K562 (cell line): ENCODE measurements at regions not wholly inside any gene's neighbourhood (a gene's known extent, or its start where the extent isn't known, plus 50 kb on each side); places are given as distances from the start of the nearest gene placed in this dataset.

Experiments
- ATAC-seq: fragments of 200-7000 bp; cut with Tn5 transposase; 3 replicates; pipeline ENCODE4 v1.9.1; 2020; ENCODE audit warnings: moderate library complexity
- BruUV-seq: library from RNA; stranded (reverse); fragments of 400-500 nt; replicated peaks from 2 replicates; lab custom pipeline; 2021; lab: Mats Ljungman, UMichigan
- CTCF ChIA-PET: fragments of 300-600 bp; formaldehyde crosslinking; extraction: SDS; loops from one replicate; lab custom pipeline; 2021; ENCODE audit warnings: low intra/inter-chr PET ratio; lab: Yijun Ruan, JAX
- POLR2A ChIA-PET: fragments of 300-600, 350-650 bp; sonication (Branson Sonifier 250); formaldehyde crosslinking; extraction: SDS; loops from one replicate; lab custom pipeline; 2021; ENCODE audit warnings: antibody characterized with exemption, inconsistent platforms; lab: Yijun Ruan, JAX
- DNase-seq, 4 experiments: peaks; one replicate each; pipeline versions ENCODE4 v3.0.0 to v3.0.0-alpha.2; 2011 to 2018; ENCODE audit warnings: low spot score in 3 of 4, mixed read lengths in 3 of 4; ENCODE audit errors: extremely low read depth in 1 of 4
- FAIRE-seq: peaks from 2 replicates; lab custom pipeline; 2011; peaks lifted over from hg19 to GRCh38; lab: Jason Lieb, UNC
- H2AFZ ChIP-seq: 2 replicates; pipeline ENCODE4 v1.6.0; 2011; ENCODE audit warnings: low read depth, low read length, control low read depth, inconsistent platforms
- H3K27ac ChIP-seq: fragments of 200-600 bp; 3 replicates; pipeline ENCODE4 v1.8.0; 2011; ENCODE audit warnings: low read depth, mild to moderate bottlenecking, control low read depth, inconsistent platforms, low read length, moderate library complexity, mixed read lengths; ENCODE audit errors: extremely low read depth
- H3K27me3 ChIP-seq, 2 experiments: fragments of 300-600 bp in 1 of 2; 2 replicates in 1 of 2; 3 replicates in 1 of 2; pipeline versions ENCODE4 v1.6.0 to v1.8.0; 2011; ENCODE audit warnings: inconsistent platforms in 2 of 2, low read length in 2 of 2, mild to moderate bottlenecking in 1 of 2, mixed read lengths in 1 of 2, moderate library complexity in 1 of 2; ENCODE audit not compliant: control insufficient read depth in 2 of 2, insufficient read depth in 2 of 2
- H3K36me3 ChIP-seq: fragments of 300-600 bp; 3 replicates; pipeline ENCODE4 v1.8.0; 2011; ENCODE audit warnings: mild to moderate bottlenecking, low read length, inconsistent platforms; ENCODE audit not compliant: control insufficient read depth, insufficient read depth
- H3K4me1 ChIP-seq, 2 experiments: fragments of 200-600 bp in 1 of 2; replicated peaks in 1 of 2; 2 replicates in 1 of 2; 3 replicates in 1 of 2; pipeline versions ENCODE4 v1.5.1 to v1.8.0; 2011; ENCODE audit warnings: inconsistent platforms in 2 of 2, low read length in 2 of 2, mild to moderate bottlenecking in 1 of 2, mixed read lengths in 1 of 2, moderate library complexity in 1 of 2; ENCODE audit not compliant: control insufficient read depth in 2 of 2, insufficient read depth in 2 of 2
- H3K4me2 ChIP-seq: 2 replicates; pipeline ENCODE4 v1.6.1; 2011; ENCODE audit warnings: low read length, control low read depth, inconsistent platforms, mixed read lengths; ENCODE audit not compliant: insufficient read depth
- H3K4me3 ChIP-seq: fragments of 200-600 bp; sonication (generic), shearing (Covaris generic); 2 replicates; pipeline ENCODE4 v1.5.1; 2016; ENCODE audit warnings: control low read depth, inconsistent platforms
- H3K79me2 ChIP-seq: fragments of 200-600 bp; 3 replicates; pipeline ENCODE4 v1.8.0; 2011; ENCODE audit warnings: low read length, inconsistent platforms; ENCODE audit not compliant: control insufficient read depth, insufficient read depth
- H3K9ac ChIP-seq, 2 experiments: 2 replicates each; pipeline versions ENCODE4 v1.6.0 to v1.6.1; 2011; ENCODE audit warnings: low read depth in 2 of 2, low read length in 2 of 2, control low read depth in 1 of 2, inconsistent platforms in 1 of 2, mild to moderate bottlenecking in 1 of 2, mixed read lengths in 1 of 2; ENCODE audit not compliant: insufficient read depth in 1 of 2
- H3K9me1 ChIP-seq: one replicate; pipeline ENCODE4 v1.6.0; 2011; ENCODE audit warnings: inconsistent platforms, mild to moderate bottlenecking, low read length, moderate library complexity; ENCODE audit not compliant: control insufficient read depth, insufficient read depth
- H3K9me3 ChIP-seq: replicated peaks from 2 replicates; pipeline ENCODE4 v1.5.1; 2011; ENCODE audit warnings: low read depth, low read length, inconsistent platforms; ENCODE audit not compliant: control insufficient read depth, insufficient read depth
- H4K20me1 ChIP-seq: replicated peaks from 2 replicates; pipeline ENCODE4 v1.6.1; 2011; ENCODE audit warnings: low read length, inconsistent platforms, mixed read lengths; ENCODE audit not compliant: control insufficient read depth, insufficient read depth
- AFF4 ChIP-seq: sonication (generic); formaldehyde crosslinking; IDR thresholded peaks from 2 replicates; pipeline ENCODE4 v1.8.0; 2023; ENCODE audit warnings: mild to moderate bottlenecking, missing genetic modification reagents
- CAMTA2 ChIP-seq: fragments of 250-450 bp; sonication (Bioruptor Pico); conservative IDR thresholded peaks from 2 replicates; pipeline ENCODE4 v1.5.1; 2022
- CREBBP ChIP-seq: IDR thresholded peaks from one replicate; pipeline ENCODE4 v1.6.1; 2012; ENCODE audit warnings: low read depth, mild to moderate bottlenecking, control low read depth, inconsistent platforms, low read length
- CXXC5 ChIP-seq: fragments of 250-450 bp; sonication (Bioruptor Pico); IDR thresholded peaks from 2 replicates; pipeline ENCODE4 v1.8.0; 2022; ENCODE audit warnings: inconsistent platforms, mild to moderate bottlenecking, moderate library complexity
- E4F1 ChIP-seq: fragments of 250-450 bp; sonication (Bioruptor Pico); IDR thresholded peaks from 2 replicates; pipeline ENCODE4 v1.5.0; 2021; ENCODE audit warnings: mild to moderate bottlenecking, borderline replicate concordance
- HNRNPLL ChIP-seq: fragments of 200-400 bp; formaldehyde crosslinking; IDR thresholded peaks from 2 replicates; pipeline ENCODE4 v1.6.1; 2017; ENCODE audit warnings: low read length, low read depth, mild to moderate bottlenecking; ENCODE audit not compliant: poor library complexity, severe bottlenecking
- PHF20 ChIP-seq: fragments of 450-650 bp; IDR thresholded peaks from 2 replicates; pipeline ENCODE4 v1.6.1; 2018; ENCODE audit not compliant: partially characterized antibody
- PYGO2 ChIP-seq: fragments of 450-650 bp; IDR thresholded peaks from 2 replicates; pipeline ENCODE4 v1.6.1; 2016; ENCODE audit warnings: mild to moderate bottlenecking, missing genetic modification characterization, moderate library complexity, missing compliant biosample characterization
- RAD21 ChIP-seq, 2 experiments: fragments of 250-450 bp in 1 of 2; fragments of 450-650 bp in 1 of 2; sonication (Bioruptor Pico) in 1 of 2; formaldehyde crosslinking in 1 of 2; IDR thresholded peaks in 1 of 2; conservative IDR thresholded peaks in 1 of 2; 2 replicates each; pipeline versions ENCODE4 v1.4.0 to v1.8.0; 2020 to 2022; ENCODE audit warnings: mild to moderate bottlenecking in 2 of 2, moderate library complexity in 1 of 2
- SRSF9 ChIP-seq: fragments of 200-400 bp; formaldehyde crosslinking; IDR thresholded peaks from 2 replicates; pipeline ENCODE4 v1.6.1; 2017; ENCODE audit warnings: low read depth, low read length, borderline replicate concordance
- ZBTB33 ChIP-seq: sonication (generic); formaldehyde crosslinking; IDR thresholded peaks from 2 replicates; pipeline ENCODE4 v1.8.1; 2023; ENCODE audit warnings: mild to moderate bottlenecking, missing genetic modification reagents
- WGBS: fragments of 100-300 bp; shearing (Covaris generic); methylation state at CpG from one replicate; pipeline ENCODE4 v1.1.6; 2016; ENCODE audit warnings: low coverage, mixed read lengths; ENCODE audit not compliant: insufficient coverage; ENCODE audit errors: missing lambda C conversion rate; 5-methylcytosine and 5-hydroxymethylcytosine counted together
- in situ Hi-C: fragments of 300-500 bp; cut with MboI; formaldehyde crosslinking; loops from 4 replicates; pipeline ENCODE4 v1.15.0; 2018; ENCODE audit warnings: inconsistent platforms, mixed read lengths
- intact Hi-C: fragments of 100-400 bp; cut with micrococcal nuclease; formaldehyde crosslinking; loops from 2 replicates; pipeline ENCODE4 v1.14.2; 2022

- no peak overlapping the region for H3K4me2 ChIP-seq
- TF ChIP-seq PHF20 (no peak), E4F1 (no peak), HNRNPLL (no peak), CXXC5 (CRISPR knock-in tag) (no peak), RAD21 (CRISPR knock-in tag; conservative IDR thresholded peaks at IDR 0.05 in 1 of 2, IDR thresholded peaks at IDR 0.05 in 1 of 2) (no peak), CREBBP (no peak), AFF4 (CRISPR knock-in tag) (no peak), CAMTA2 (CRISPR knock-in tag) (no peak), PYGO2 (tag) (no peak), SRSF9 (no peak), ZBTB33 (CRISPR knock-in tag) (no peak)
These were observed 73.6 kb upstream of the AKAP12 start for GRCh38 chr6:151166180-151166579.

More at GRCh38 chr6:151166180-151166579, 73.6 kb upstream of the AKAP12 start:
- Histone ChIP-seq H3K27me3 (peaks cover 39 to 54% of the 10 kb centered on the region in 2 experiments), H4K20me1 (no peaks in the 10 kb centered on the region), H3K27ac (no peak overlapping the region), H3K9me3 (no peaks in the 10 kb centered on the region), H3K36me3 (no peaks in the 10 kb centered on the region), H3K4me3 (no peak overlapping the region), H3K9ac (no peak overlapping the region), H3K79me2 (no peaks in the 10 kb centered on the region), H2AFZ (no peak overlapping the region), H3K4me1 (no peaks in the 10 kb centered on the region), H3K9me1 (no peaks in the 10 kb centered on the region)
- no TSS peak for BruUV-seq
- POLR2A ChIA-PET = interaction anchor here (1.1 kb wide), 1 partner anchor 12 kb away, joined by 3 read pairs; no protein-coding TSS in a partner anchor
- ATAC-seq (no peak), FAIRE-seq (no peak), DNase-seq (no peak)
- CTCF ChIA-PET = no interaction called here
- WGBS = 0% methylated on average over 1 of the region's 1 CpG
- in situ Hi-C loops = no loop called here
- intact Hi-C loops = loop anchor here (5.0 kb wide), 1 partner anchor 156 kb away; no protein-coding TSS in a partner anchor
